Fibroblast of mammary gland (primary cell): ENCODE measurements at regions not wholly inside any gene's neighbourhood (a gene's known extent, or its start where the extent isn't known, plus 50 kb on each side); places are given as distances from the start of the nearest gene placed in this dataset.

ENCODE experiments used
- DNase-seq: peaks from one replicate; pipeline ENCODE4 v3.0.0-alpha.2; 2010; ENCODE audit warnings: low read depth
- H3K4me3 ChIP-seq: 2 replicates; pipeline ENCODE4 v1.5.1; 2011; ENCODE audit warnings: low read depth, mild to moderate bottlenecking, low read length, moderate library complexity; ENCODE audit not compliant: control insufficient read depth
- TF ChIP-seq, protein P1 (sequence below): conservative IDR thresholded peaks from 2 replicates; pipeline ENCODE4 v1.5.1; 2011; ENCODE audit warnings: low read depth, low read length, inconsistent platforms; ENCODE audit not compliant: control insufficient read depth, insufficient read depth

DNA sequence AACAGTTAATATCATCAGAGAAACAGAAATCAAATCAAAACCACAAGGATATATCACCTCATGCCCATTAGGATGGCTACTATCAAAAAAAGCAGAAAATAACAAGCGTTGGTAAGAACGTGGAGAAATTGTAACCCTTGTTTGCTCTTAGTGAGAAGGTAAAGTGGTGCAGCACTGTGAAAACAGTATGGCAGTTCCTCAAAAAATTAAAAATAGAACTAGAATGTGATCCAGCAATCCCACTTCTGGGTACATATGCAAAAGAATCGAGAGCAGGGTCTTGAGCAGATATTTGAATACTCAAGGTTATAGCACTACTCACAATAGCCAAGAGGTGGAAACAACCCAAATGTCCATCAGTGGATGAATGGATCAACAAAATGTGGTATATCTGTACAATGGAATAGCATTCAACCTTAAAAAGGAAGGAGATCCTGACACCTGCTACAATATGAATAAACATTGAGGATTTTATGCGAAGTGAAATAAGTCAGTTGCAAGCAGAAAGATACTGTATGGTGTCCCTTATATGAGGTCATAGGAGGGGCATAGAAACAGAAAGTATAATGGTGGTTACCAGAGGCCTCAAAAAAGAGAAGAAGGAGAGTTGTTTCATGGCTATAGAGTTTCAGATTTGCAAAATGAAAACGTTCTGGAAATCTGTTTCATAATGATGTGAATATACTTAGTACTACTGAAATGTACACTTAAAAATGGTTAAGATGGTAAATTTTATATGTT is 131.0 kb upstream of the EEA1 start:
- H3K4me3 ChIP-seq: no peak overlapping the region
- TF ChIP-seq, protein P1, sequence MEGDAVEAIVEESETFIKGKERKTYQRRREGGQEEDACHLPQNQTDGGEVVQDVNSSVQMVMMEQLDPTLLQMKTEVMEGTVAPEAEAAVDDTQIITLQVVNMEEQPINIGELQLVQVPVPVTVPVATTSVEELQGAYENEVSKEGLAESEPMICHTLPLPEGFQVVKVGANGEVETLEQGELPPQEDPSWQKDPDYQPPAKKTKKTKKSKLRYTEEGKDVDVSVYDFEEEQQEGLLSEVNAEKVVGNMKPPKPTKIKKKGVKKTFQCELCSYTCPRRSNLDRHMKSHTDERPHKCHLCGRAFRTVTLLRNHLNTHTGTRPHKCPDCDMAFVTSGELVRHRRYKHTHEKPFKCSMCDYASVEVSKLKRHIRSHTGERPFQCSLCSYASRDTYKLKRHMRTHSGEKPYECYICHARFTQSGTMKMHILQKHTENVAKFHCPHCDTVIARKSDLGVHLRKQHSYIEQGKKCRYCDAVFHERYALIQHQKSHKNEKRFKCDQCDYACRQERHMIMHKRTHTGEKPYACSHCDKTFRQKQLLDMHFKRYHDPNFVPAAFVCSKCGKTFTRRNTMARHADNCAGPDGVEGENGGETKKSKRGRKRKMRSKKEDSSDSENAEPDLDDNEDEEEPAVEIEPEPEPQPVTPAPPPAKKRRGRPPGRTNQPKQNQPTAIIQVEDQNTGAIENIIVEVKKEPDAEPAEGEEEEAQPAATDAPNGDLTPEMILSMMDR: no peak
- DNase-seq: no peak

DNA sequence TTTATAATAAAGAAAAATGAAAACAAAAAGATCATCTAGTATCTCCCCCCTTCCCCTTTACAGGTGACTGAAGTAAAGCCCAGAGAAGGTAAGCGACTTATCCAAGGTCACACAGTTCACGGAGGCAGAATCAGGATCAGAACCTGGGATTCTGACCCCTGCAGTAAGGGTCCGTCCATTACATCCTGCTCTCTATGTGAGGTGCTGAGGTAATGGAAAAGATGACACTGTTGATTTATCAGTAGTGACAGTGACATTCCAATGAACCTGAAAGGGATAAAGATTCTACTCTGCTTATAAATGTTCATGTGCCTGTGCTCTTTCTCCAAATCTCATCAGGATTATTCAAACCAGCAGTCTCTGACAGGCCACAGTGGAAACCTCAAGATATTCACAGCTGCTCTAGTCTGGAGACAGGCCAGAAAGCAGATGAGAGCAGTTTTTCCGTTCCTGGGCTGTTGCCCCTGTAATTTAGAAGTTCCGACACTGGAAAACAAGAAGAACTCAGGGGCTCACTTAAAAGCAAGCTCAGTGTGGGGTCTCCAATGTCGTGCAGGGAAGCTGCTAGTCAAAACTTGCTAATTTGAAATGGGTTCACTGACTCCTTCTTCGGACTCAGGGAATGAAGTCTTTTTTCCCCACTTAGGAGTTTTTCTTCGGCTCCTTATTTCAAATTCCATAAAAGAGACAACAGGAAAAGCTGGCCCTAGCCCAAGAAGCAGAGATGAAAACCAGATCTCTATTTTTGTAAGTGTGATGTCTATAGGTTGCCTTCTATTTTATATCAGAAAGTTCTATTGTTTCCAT is 131.8 kb upstream of the EEA1 start:
- H3K4me3 ChIP-seq: no peak overlapping the region
- DNase-seq: peak; percentile 50
- TF ChIP-seq, protein P1: peak; percentile 21

GRCh38 chr12:93061473-93062419 is 132.7 kb upstream of the EEA1 start:
- DNase-seq: no peak
- H3K4me3 ChIP-seq: no peak overlapping the region
- TF ChIP-seq, protein P1: no peak

DNA sequence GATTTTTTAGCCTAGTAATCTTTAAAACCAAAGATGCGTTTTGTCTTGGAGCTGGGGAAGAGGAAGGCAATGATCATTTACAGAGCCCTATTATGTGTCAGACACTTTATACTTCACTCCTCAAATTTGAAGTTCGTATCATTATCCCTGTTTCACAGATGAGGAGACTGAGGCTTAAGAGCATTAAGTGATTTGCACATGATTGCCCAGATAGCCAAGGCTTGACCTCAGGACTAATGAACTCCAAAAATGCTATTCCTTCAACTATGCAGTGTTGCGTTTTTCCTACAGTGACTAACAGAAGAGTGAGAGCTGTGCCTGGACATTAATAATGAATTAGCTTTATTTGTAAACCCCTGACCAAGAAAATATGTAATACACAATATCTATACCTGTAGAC is 136.8 kb upstream of the EEA1 start:
- TF ChIP-seq, protein P1: no peak
- no peak overlapping the region for H3K4me3 ChIP-seq
- DNase-seq: no peak

DNA sequence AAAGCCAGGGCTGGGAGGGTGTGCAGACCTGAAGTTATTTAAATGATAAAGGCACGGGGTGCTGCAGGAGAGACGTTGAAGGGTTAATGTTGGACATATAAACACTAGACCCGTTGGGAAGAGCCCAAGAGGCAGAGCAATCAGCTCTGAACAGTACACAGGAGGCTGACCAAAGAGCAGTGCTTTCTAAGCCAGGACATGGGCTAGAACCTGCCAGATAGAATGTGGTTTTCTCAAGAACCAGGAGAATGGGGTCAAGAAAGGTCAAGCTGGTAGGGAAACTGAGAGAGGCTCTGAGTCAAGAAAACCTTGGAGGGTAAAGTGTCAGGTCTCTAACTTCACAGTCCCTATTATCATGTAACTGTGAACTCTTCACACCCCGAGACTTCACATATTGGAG is 143.2 kb upstream of the EEA1 start:
- TF ChIP-seq, protein P1: no peak
- no peak for DNase-seq
- H3K4me3 ChIP-seq: no peak overlapping the region

DNA sequence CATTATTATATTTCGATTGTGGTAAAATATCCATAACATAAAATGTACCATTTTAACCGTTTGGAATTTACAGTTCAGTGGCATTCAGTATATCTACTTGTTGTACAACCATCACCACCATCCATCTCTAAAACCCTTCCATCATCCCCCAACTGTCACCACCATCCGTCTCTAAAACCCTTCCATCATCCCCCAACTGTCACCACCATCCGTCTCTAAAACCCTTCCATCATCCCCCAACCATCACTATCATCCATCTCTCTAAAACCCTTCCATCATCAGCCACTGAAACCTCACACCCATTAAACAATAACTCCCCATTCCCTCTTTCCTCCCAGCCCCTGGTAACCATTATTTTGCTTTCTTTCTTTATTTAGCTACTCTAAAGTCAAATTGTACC is 144.2 kb upstream of the EEA1 start:
- TF ChIP-seq, protein P1: no peak
- no peak for DNase-seq
- H3K4me3 ChIP-seq: no peak overlapping the region
